ENCODE measurements at regions not wholly inside any gene's neighbourhood (a gene's known extent, or its start where the extent isn't known, plus 50 kb on each side); places are given as distances from the start of the nearest gene placed in this dataset.
"Not testable (repeated sequence)": the region's sequence is repeated elsewhere in the genome, so short reads cannot be mapped to it uniquely, and the experiment has no call there.

- DNase-seq (ENCODE audit: low spot score); intact Hi-C loops (cut with DNase I): not testable (repeated sequence)
Observed at GRCh38 chr2:215889240-215889969, 123.9 kb downstream of the MREG start.

DNA sequence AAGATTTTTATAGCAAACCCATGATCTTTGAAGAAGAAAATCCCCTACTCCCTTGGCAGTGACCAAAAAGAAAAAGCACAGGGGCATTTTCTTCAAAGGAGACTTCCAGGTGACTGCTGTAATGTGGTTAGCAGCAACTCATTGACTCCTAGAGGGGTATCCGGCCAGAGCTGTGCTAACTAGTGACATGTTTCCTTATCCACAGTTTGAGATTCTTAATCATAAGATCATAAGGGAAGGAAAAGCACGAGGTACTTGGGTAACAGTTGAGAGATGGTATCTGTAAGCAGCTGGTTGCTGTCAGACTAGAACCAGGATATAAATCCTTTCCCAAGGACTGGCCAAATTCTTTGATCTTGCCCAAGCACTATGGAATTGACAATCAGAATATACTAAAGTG is 124.7 kb downstream of the MREG start:
- no peak for DNase-seq (ENCODE audit: low spot score)
- intact Hi-C loops (cut with DNase I): no loop called here

GRCh38 chr2:215887303-215887702 is 126.0 kb downstream of the MREG start:
- intact Hi-C loops (cut with DNase I): no loop called here
- no peak for DNase-seq (ENCODE audit: low spot score)

DNA sequence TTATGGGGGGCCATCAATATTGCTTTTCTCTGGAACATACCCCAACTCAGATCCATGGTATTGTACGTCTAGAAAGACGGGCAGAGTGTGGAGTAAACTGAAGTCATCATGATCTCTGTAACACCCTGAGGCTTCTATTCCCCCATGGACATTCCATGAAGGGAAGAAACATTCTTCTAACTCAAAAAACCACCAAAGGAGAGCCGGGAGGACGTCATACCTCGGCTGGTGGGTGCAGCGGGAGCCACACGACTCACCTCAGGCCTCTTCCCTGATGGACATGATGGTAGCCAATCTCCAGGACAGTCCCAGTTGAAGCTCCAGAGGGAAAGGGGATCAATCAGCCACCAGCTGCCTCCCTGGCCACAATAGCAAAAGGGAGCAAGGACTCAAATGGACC is 127.3 kb downstream of the MREG start:
- intact Hi-C loops (cut with DNase I): no loop called here
- DNase-seq (ENCODE audit: low spot score): no peak

DNA sequence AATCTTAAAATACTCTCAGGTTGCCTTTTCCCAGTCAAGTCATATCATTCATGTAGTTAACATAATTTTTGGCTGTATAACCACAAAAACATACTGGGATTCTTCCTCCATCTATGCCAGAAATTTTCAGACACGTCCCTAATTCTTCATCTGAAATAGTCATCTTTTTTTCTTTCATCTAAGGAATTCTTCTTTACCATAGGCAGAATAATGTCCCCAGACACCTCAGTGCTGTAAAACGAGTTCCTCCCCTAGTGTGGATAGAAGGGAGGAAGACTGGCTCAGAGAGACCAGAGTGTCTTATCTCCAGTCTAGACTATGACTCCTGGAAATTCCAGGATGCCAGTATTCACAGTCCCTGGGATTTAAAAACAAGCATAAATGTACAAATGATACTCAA is 127.8 kb downstream of the MREG start:
- intact Hi-C loops (cut with DNase I): no loop called here
- DNase-seq (ENCODE audit: low spot score): no peak

DNA sequence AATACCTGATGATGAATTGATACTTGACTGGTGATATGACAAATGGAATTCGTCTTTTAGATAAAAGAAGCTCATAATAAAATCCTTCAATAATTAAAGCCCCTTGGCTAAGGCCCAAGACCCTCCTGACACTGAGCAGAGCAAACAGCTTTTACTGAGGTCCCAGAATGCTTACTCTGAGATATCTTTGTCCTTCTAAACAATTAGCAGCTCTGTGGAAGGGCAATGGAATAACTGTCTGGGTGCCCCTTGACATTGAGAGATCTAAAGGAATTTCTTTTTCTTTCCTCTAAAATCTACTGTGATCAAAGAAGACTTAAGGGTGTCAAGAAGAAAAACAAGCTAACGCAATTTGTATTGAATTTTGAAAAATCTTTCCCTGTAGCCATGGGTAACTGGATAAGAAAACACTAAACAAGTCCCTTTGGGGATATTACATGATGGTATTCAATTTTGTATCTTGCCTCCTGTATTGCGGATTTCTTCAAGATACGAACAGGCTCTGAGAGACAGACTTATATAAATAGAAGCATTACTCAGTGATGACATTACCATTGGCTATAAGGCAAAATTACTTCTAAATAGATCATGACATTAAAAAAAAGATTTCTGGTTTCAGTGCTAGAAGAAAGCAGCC is 128.8 kb downstream of the MREG start:
- intact Hi-C loops (cut with DNase I): no loop called here
- DNase-seq (ENCODE audit: low spot score): no peak

GRCh38 chr2:215883799-215884198 is 129.6 kb downstream of the MREG start:
- intact Hi-C loops (cut with DNase I): no loop called here
- no peak for DNase-seq (ENCODE audit: low spot score)

DNA sequence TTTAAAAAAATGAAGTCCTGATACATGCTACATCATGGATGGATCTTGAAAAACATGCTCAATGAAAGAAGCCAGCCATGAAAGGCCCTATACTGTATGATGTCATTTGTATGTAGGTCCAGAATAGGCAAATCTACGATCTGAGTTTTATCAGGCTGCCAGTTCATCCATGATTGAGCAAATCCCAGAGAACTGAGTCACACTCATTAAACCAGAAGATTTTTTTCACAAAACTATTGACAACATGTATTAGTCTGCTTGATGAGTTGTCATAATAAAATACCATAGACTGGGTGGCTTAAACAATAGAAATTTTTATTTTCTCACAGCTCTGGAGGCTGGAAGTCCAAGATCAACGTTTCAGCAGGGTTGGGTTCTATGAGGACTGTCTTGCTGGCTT is 130.7 kb downstream of the MREG start:
- intact Hi-C loops (cut with DNase I): no loop called here
- DNase-seq (ENCODE audit: low spot score): no peak

GRCh38 chr2:215881582-215881981 is 131.8 kb downstream of the MREG start:
- DNase-seq (ENCODE audit: low spot score): no peak
- intact Hi-C loops (cut with DNase I): no loop called here

DNA sequence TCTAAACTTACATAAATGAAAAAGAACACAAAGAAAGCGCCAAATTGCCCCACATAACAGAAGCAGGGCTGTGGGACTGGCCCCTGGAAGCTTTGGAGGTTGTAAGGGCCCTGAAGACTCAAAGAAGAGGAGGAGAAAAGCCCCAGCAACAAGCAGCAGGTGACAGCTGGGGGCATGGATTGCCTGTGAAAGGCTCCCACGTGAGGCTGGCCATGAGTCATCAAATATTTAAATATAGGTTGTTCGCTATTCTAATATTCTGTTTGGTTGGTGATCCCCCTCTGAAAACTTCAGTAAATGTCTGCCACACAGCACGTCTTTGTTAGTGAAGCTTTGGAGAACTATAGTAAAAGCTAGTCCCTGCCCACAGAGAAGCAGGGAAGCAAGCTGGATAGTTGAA is 132.4 kb downstream of the MREG start:
- DNase-seq (ENCODE audit: low spot score): no peak
- intact Hi-C loops (cut with DNase I): no loop called here

DNA sequence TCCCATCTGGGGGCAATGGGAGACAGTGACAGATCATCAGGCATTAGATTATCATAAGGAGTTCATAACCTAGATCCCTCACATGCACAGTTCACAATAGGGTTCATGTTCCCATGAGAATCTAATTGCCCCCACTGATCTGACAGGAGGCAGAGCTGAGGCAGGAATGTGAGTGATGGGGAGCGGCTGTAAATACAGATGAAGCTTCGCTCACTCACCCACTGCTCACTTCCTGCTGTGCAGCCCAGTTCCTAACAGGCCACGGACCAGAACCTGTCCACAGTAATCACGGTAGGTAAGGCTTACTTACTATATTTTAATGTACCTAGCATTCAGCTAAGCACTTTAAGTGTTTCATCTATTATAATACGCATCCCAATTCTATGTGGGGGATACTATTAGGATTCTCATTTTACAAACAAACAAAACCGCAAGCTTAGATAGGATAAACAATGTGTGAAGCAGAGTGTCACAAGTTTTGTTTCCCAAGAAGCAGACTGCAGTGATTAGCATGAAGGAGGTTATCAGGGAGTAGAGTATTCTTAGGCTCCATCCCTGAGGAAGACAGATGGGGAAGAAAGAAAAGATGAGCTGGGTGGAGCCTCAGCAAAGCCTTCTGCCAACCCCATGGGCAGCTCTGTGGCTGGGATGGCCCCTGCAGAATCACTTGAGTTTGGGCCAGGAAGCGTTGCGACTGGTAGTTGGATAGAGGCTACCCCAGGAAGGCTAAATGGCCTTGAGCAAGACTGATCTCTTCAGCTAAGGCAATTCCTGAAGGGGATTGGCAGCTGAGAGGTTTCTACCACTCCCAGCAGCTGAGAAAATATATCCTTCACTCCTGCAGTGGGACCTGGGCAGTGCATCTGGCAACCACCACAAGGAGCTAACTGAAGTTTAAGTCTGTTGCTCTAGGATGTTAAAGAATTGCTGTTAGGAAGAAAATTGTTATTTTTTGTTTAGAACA is 133.1 kb downstream of the MREG start:
- no peak for DNase-seq (ENCODE audit: low spot score)
- intact Hi-C loops (cut with DNase I): no loop called here

DNA sequence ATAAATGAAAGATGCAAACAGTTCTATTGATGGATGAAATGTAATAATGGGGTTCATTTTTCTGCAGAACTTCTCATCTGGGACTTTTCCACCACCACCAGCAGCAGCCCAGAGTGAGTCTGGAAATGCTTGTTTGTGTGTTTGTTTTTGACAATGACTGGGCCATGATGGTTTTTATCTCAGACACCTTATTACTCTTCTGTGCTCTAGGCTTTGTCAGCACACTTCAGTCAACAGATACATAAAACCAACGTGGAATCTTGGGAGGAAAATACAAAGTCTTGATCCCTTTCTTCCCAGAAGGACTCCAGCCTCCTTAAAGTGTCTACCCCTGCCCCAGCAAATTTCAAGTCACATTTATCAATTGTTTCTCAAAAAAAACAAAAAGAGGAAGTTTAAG is 134.0 kb downstream of the MREG start:
- DNase-seq (ENCODE audit: low spot score): no peak
- intact Hi-C loops (cut with DNase I): no loop called here

- intact Hi-C loops (cut with DNase I): no loop called here
Observed at GRCh38 chr2:215878476-215879063, 134.8 kb downstream of the MREG start.

GRCh38 chr2:215876937-215877238 is 136.5 kb downstream of the MREG start:
- intact Hi-C loops (cut with DNase I): no loop called here
- no peak for DNase-seq (ENCODE audit: low spot score)

More at GRCh38 chr2:215878476-215879063, 134.8 kb downstream of the MREG start:
- DNase-seq (ENCODE audit: low spot score): no peak

DNA sequence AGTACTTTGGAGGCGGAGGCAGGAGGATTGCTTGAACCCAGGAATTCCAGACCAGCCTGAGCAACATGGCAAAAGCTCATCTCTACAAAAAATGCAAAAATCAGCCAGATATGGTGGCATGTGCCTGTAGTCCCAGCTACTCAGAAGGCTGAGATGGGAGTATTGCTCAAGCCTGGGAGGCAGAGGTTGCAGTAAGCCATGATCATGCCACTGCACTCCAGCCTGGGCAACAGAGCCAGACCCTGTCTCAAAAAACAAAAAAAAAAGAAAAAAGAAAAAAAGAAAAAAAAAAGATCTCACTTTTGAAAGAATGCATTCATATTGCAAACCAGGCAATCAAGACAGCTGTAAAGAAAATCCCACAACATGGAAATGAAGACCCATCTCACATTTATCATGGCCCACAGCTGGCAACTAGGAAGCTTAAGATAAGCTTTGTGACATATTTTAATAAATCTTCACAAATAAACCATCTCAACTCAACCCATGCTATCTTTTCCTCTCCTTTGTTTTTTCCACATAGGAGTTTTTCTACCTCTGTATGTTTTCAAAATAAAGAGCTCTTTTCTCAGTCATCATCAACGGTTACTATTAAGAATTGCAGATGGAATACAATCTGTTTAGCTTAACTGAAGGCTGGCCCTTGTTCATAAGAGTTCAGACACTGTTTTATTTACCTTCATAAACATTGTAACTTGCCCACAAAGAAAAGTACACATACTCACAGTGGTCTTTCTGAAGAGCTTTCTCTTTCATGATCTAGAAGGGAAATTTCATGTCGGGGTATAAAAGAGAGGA is 137.0 kb downstream of the MREG start:
- no peak for DNase-seq (ENCODE audit: low spot score)
- intact Hi-C loops (cut with DNase I): no loop called here

DNA sequence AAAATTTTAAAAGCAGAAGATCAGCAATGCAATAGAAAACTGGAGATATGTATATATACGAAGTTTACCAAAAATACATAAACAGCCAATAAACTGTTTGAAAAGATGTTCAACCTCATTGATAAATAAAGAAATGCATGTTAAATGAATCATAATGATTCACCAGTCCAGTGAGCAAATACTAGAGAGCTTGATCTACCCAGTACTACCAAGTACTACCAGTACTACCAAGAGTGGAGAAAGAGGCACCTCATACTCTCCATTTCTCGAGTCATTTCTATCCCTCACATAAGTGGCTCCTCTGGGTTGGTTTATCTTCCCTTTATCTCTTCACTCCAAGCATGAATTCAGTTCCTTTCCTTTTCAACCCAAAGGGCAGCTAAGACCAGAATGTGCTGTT is 138.9 kb downstream of the MREG start:
- no peak for DNase-seq (ENCODE audit: low spot score)
- intact Hi-C loops (cut with DNase I): no loop called here

DNA sequence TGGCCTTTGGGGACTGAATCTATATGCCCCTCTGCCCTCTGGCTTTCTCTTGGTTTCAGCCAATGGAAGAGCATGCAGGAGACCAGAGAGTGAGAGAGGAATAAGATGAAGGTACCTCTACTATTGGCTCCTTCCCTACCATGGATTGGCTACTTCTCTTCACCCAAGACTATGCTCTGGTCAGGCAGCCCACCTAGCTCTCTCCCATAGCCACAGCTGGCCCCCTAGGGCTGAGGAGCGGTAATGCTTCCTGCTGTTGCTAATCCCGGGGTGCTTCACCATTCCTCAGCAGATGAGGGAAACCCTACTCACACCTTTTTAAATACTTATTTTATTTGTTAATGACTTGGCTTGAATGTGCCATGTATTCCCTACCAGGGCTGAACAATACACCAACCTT is 142.4 kb downstream of the MREG start:
- intact Hi-C loops (cut with DNase I): no loop called here
- no peak for DNase-seq (ENCODE audit: low spot score)

- DNase-seq (ENCODE audit: low spot score): no peak
- intact Hi-C loops (cut with DNase I): no loop called here
Observed at GRCh38 chr2:215870088-215870490, 143.3 kb downstream of the MREG start.

- no peak for DNase-seq (ENCODE audit: low spot score)
- intact Hi-C loops (cut with DNase I): no loop called here
Observed at GRCh38 chr2:215868846-215869543, 144.4 kb downstream of the MREG start.

Measured in cardiac septum (tissue), 1 donor.